Right lobe of liver (tissue), 4 donors: ENCODE measurements at regions not wholly inside any gene's neighbourhood (a gene's known extent, or its start where the extent isn't known, plus 50 kb on each side); places are given as distances from the start of the nearest gene placed in this dataset.

Source experiments
- POLR2A ChIP-seq: fragments of 450-650 bp; IDR thresholded peaks from one replicate; pipeline ENCODE4 v1.6.1; 2017; ENCODE audit warnings: antibody characterized with exemption, mild to moderate bottlenecking
- TF ChIP-seq, protein P1 (sequence below), 4 donors: fragments of 200-600 bp in 3 of 4; fragments of 450-650 bp in 1 of 4; IDR thresholded peaks; one replicate each; pipeline versions ENCODE4 v1.5.1 to v1.8.0; 2016 to 2022; ENCODE audit warnings: antibody characterized with exemption in 4 of 4, mild to moderate bottlenecking in 2 of 4
- donor health status: DM: no; HTN: no; CAD: no.
- donor health status: DM: no; HTN: no; CAD: no.
- donor health status: DM: no; HTN: yes; CAD: no.

DNA sequence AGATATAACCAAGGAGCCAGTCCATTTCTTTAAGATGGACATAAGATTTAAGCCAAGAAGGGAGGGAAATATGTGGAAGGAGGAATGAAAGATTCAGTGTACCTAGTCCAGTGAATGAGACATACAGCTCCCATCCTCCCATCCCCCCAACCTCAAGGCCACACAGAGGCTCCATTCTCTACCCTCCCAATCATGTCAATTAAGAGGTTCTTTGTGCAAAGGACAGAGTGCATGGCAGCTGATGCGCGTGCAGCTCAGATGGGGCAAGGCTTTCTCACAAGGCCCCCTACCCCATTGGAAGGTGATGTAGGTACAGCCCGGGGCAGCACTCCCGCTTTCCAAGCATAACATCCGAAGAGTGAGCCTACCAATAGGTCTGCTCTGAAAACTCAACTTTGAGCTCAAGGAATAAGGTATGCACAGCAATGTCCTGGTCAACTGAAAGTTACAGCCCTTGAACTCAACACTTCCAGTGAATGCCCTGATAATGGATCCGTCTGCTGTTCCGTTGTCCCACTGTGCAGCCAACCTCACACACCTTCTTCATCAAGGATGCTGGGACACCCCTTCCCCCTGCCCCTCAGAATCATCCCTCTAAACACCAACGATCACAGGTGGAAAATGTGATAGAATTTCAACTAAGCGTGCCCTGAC is 458.1 kb downstream of the SOX9 start:
- TF ChIP-seq, protein P1, sequence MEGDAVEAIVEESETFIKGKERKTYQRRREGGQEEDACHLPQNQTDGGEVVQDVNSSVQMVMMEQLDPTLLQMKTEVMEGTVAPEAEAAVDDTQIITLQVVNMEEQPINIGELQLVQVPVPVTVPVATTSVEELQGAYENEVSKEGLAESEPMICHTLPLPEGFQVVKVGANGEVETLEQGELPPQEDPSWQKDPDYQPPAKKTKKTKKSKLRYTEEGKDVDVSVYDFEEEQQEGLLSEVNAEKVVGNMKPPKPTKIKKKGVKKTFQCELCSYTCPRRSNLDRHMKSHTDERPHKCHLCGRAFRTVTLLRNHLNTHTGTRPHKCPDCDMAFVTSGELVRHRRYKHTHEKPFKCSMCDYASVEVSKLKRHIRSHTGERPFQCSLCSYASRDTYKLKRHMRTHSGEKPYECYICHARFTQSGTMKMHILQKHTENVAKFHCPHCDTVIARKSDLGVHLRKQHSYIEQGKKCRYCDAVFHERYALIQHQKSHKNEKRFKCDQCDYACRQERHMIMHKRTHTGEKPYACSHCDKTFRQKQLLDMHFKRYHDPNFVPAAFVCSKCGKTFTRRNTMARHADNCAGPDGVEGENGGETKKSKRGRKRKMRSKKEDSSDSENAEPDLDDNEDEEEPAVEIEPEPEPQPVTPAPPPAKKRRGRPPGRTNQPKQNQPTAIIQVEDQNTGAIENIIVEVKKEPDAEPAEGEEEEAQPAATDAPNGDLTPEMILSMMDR (IDR thresholded peaks at IDR 0.05): no peak
- TF ChIP-seq POLR2A: no peak
